Aorta (tissue), 5 donors: ENCODE measurements at regions not wholly inside any gene's neighbourhood (a gene's known extent, or its start where the extent isn't known, plus 50 kb on each side); places are given as distances from the start of the nearest gene placed in this dataset.
"Not testable (repeated sequence)": the region's sequence is repeated elsewhere in the genome, so short reads cannot be mapped to it uniquely, and the experiment has no call there.

ENCODE experiments used
- ATAC-seq: fragments of 200-7000 bp; cut with Tn5 transposase; one replicate; pipeline ENCODE4 v1.9.1; 2022; ENCODE audit warnings: moderate library complexity; ENCODE audit not compliant: low FRiP score
- DNase-seq, 2 donors: peaks; one replicate each; pipeline ENCODE4 v3.0.0-alpha.2; 2020
- H3K27ac ChIP-seq, 2 donors: one replicate each; pipeline ENCODE4 v1.5.1; 2013; ENCODE audit warnings: low read length in 2 of 2, mild to moderate bottlenecking in 2 of 2, moderate library complexity in 2 of 2, control low read depth in 1 of 2, inconsistent platforms in 1 of 2, low read depth in 1 of 2
- H3K27me3 ChIP-seq, 2 donors: one replicate each; pipeline ENCODE4 v1.6.1; 2013; ENCODE audit warnings: control low read depth in 1 of 2, low read length in 1 of 2, mild to moderate bottlenecking in 1 of 2, moderate library complexity in 1 of 2; ENCODE audit not compliant: insufficient read depth in 2 of 2, control insufficient read depth in 1 of 2
- H3K36me3 ChIP-seq, 2 donors: one replicate each; pipeline ENCODE4 v1.6.1; 2013; ENCODE audit warnings: control low read depth in 1 of 2, low read length in 1 of 2, mild to moderate bottlenecking in 1 of 2; ENCODE audit not compliant: insufficient read depth in 2 of 2, control insufficient read depth in 1 of 2
- H3K4me1 ChIP-seq, 2 donors: one replicate each; pipeline ENCODE4 v1.6.1; 2013; ENCODE audit warnings: low read length in 2 of 2, control low read depth in 1 of 2, mild to moderate bottlenecking in 1 of 2, moderate library complexity in 1 of 2; ENCODE audit not compliant: insufficient read depth in 2 of 2, control insufficient read depth in 1 of 2
- H3K4me3 ChIP-seq, 2 donors: one replicate each; pipeline ENCODE4 v1.5.1; 2013; ENCODE audit warnings: low read length in 2 of 2, control low read depth in 1 of 2, mild to moderate bottlenecking in 1 of 2
- H3K9me3 ChIP-seq: one replicate; pipeline ENCODE4 v1.6.1; 2013; ENCODE audit warnings: mild to moderate bottlenecking, low read length; ENCODE audit not compliant: control insufficient read depth
- WGBS, 2 donors: extraction: QIAGEN DNeasy Blood & Tissue Kit; methylation state at CpG; one replicate each; pipeline ENCODE4 v1.1.7; 2013; 5-methylcytosine and 5-hydroxymethylcytosine counted together
- intact Hi-C, 2 donors: fragments of 100-400 bp; cut with DNase I; formaldehyde crosslinking; loops; one replicate each; pipeline versions ENCODE4 v1.14.2 to v1.15.0; 2022
- donor health status: healthy with polysubstance abuse.
- donor health status: Bipolar disorder and iron deficiency.
- donor health status: DM: no; HTN: no; CAD: no.
- donor health status: DM: no; HTN: no; CAD: no.
- donor health status: DM: yes; HTN: yes; CAD: no.

- no peak for DNase-seq
- no peak overlapping the region for H3K4me3 ChIP-seq
- no peak for ATAC-seq
- no peaks in the 10 kb centered on the region for H3K4me1 ChIP-seq
- H3K9me3 ChIP-seq: no peaks in the 10 kb centered on the region
- no peaks in the 10 kb centered on the region for H3K27me3 ChIP-seq
- H3K36me3 ChIP-seq: no peaks in the 10 kb centered on the region
- 65 to 70% methylated on average over 3 of the region's 3 CpGs for whole genome bisulfite sequencing, 2 donors
- intact Hi-C loops: no loop called here
- no peak overlapping the region for H3K27ac ChIP-seq
Observed at GRCh38 chr2:155485141-155485842, 786.8 kb downstream of the KCNJ3 start.

DNA sequence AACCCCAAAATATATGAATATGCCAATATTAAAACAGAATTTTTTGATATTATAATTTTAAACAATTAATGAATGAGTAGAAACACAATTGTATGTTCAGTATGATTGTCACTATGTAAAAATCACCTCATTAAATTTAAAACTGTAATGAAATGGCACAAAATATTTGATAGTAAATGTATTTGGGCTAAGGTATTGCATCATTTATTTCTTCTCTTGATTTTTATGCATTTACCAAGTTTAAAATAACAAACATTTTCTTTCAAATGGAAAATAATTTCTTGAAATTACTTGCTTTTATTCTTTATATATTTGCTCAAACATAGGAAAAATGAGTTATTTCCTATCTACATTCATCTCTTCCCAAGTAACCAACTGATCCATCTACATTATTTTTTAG is 782.6 kb downstream of the KCNJ3 start:
- no peak overlapping the region for H3K27ac ChIP-seq
- intact Hi-C loops: no loop called here
- no peak for ATAC-seq
- no peaks in the 10 kb centered on the region for H3K27me3 ChIP-seq
- H3K36me3 ChIP-seq: no peaks in the 10 kb centered on the region
- no peak overlapping the region for H3K4me3 ChIP-seq
- no peak for DNase-seq
- no peaks in the 10 kb centered on the region for H3K4me1 ChIP-seq
- no peaks in the 10 kb centered on the region for H3K9me3 ChIP-seq

DNA sequence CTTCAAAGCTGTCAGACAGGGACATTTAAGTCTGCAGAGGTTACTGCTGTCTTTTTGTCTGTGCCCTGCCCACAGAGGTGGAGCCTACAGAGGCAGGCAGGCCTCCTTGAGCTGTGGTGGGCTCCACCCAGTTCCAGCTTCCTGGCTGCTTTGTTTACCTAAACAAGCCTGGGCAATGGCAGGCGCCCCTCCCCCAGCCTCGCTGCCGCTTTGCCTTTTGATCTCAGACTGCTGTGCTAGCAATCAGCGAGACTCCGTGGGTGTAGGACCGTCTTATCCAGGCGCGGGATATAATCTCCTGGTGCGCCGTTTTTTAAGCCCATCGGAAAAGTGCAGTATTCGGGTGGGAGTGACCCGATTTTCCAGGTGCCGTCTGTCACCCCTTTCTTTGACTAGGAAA is 773.5 kb downstream of the KCNJ3 start:
- ATAC-seq: not testable (repeated sequence)

DNA sequence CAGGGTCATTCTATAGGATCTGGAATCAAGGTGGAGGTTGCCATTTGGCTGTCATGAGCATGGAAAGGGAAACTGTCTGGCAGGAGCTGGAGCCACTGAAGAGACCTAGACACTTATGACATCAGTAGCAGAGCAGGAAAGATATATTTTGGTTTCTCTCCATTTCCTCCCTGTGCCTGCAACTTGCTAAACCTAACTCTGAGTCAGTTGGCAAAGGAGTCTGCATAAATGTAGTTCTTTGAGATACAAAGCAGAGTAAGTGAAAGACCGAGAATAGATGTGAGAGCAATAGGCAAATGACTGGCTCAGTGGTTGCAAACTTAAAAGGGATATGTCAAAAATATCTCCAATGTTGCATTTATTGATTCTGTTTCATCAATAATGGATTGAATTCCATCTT is 757.7 kb downstream of the KCNJ3 start:
- no peaks in the 10 kb centered on the region for H3K36me3 ChIP-seq
- no peaks in the 10 kb centered on the region for H3K27me3 ChIP-seq
- WGBS, 2 donors: 27 to 46% methylated on average over 1 of the region's 1 CpG
- H3K4me3 ChIP-seq: no peak overlapping the region
- DNase-seq (no peak), ATAC-seq (peak; percentile 33)
- intact Hi-C loops: no loop called here
- H3K27ac ChIP-seq: no peak overlapping the region
- H3K9me3 ChIP-seq: no peaks in the 10 kb centered on the region
- H3K4me1 ChIP-seq: no peaks in the 10 kb centered on the region

More for the DNA sequence above, 773.5 kb downstream of the KCNJ3 start:
- intact Hi-C loops, H3K4me3 ChIP-seq, H3K9me3 ChIP-seq, H3K27ac ChIP-seq, H3K27me3 ChIP-seq, H3K4me1 ChIP-seq, H3K36me3 ChIP-seq: not testable (repeated sequence)
- 89 to 93% methylated on average over 12 to 14 of the region's 14 CpGs for WGBS, 2 donors
- peak in 1 of 2 donors; percentile 52 for DNase-seq

- ATAC-seq: no peak
- WGBS, 2 donors: 74% methylated on average over 2 of the region's 2 CpGs
- no peak for DNase-seq
Observed at GRCh38 chr2:155442755-155443372, 744.4 kb downstream of the KCNJ3 start.

DNA sequence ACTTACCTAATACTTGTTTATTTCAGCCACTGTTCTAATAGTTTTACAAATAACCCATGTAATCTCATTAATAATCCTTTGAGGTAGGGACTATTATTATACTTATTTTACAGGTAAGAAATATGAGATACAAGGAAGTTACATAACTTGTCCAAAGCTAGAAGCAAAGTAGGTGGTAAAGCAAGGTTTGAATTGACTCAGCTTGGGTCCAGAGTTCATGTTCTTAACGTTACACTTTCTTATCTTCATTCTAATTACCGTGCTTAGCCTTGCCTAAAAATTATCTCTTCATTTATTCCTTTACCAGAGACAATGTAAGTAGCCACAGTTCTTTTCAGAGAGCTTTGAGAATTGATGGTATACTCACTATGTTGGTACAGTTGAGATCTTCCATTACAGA is 743.6 kb downstream of the KCNJ3 start:
- Histone ChIP-seq H3K4me3 (no peak overlapping the region), H3K4me1 (no peaks in the 10 kb centered on the region), H3K9me3 (no peaks in the 10 kb centered on the region), H3K27me3 (no peaks in the 10 kb centered on the region), H3K36me3 (no peaks in the 10 kb centered on the region), H3K27ac (no peak overlapping the region)
- ATAC-seq (no peak), DNase-seq (no peak)
- 67 to 75% methylated on average over 2 of the region's 2 CpGs for WGBS, 2 donors
- intact Hi-C loops: no loop called here

More at GRCh38 chr2:155442755-155443372, 744.4 kb downstream of the KCNJ3 start:
- no peaks in the 10 kb centered on the region for H3K9me3 ChIP-seq
- no peak overlapping the region for H3K4me3 ChIP-seq
- intact Hi-C loops: no loop called here
- no peaks in the 10 kb centered on the region for H3K36me3 ChIP-seq
- H3K27me3 ChIP-seq: no peaks in the 10 kb centered on the region
- no peak overlapping the region for H3K27ac ChIP-seq
- no peaks in the 10 kb centered on the region for H3K4me1 ChIP-seq

GRCh38 chr2:155431004-155431507 is 732.6 kb downstream of the KCNJ3 start:
- Histone ChIP-seq H3K27me3 (no peaks in the 10 kb centered on the region), H3K36me3 (no peaks in the 10 kb centered on the region), H3K4me3 (no peak overlapping the region), H3K4me1 (no peaks in the 10 kb centered on the region), H3K27ac (no peak overlapping the region), H3K9me3 (no peaks in the 10 kb centered on the region)
- WGBS, 2 donors: 79 to 87% methylated on average over 9 of the region's 9 CpGs
- intact Hi-C loops: no loop called here
- DNase-seq (no peak), ATAC-seq (no peak)

DNA sequence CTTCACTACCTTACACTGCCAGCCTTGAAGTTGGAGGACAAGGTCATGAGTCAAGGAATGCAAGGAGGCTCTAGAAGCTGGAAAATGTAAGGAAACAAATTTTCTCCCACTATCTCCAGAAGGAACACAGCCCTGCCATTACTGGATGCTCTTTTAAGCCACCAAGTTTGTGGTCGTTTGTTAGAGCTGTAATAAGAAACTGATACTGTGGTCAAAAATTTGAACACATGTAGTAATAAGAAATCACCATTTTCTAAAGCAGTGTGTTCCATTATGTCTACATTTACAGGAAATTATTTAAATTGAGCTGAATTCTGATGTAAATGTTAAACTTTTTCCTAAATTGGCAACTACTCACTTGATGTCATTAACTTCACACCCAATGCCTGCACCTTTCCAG is 729.0 kb downstream of the KCNJ3 start:
- H3K27me3 ChIP-seq: no peaks in the 10 kb centered on the region
- H3K36me3 ChIP-seq: no peaks in the 10 kb centered on the region
- no peak for DNase-seq
- intact Hi-C loops: no loop called here
- 60 to 68% methylated on average over 1 of the region's 1 CpG for WGBS, 2 donors
- no peak overlapping the region for H3K4me3 ChIP-seq
- H3K4me1 ChIP-seq: no peaks in the 10 kb centered on the region
- no peaks in the 10 kb centered on the region for H3K9me3 ChIP-seq
- no peak overlapping the region for H3K27ac ChIP-seq
- no peak for ATAC-seq

GRCh38 chr2:155424518-155424917 is 726.0 kb downstream of the KCNJ3 start:
- no peaks in the 10 kb centered on the region for H3K9me3 ChIP-seq
- 75 to 84% methylated on average over 2 of the region's 2 CpGs for WGBS, 2 donors
- no peak overlapping the region for H3K4me3 ChIP-seq
- no peak for DNase-seq
- no peak overlapping the region for H3K27ac ChIP-seq
- intact Hi-C loops: no loop called here
- ATAC-seq: no peak
- H3K27me3 ChIP-seq: no peaks in the 10 kb centered on the region
- no peaks in the 10 kb centered on the region for H3K4me1 ChIP-seq
- no peaks in the 10 kb centered on the region for H3K36me3 ChIP-seq
